Nucleus accumbens (tissue), 56 donors: ENCODE measurements at regions not wholly inside any gene's neighbourhood (a gene's known extent, or its start where the extent isn't known, plus 50 kb on each side); places are given as distances from the start of the nearest gene placed in this dataset.

ENCODE experiments used
- DNase-seq, 56 donors: peaks; one replicate each; lab custom pipeline; 2025; lab: John Stamatoyannopoulos, UW

DNA sequence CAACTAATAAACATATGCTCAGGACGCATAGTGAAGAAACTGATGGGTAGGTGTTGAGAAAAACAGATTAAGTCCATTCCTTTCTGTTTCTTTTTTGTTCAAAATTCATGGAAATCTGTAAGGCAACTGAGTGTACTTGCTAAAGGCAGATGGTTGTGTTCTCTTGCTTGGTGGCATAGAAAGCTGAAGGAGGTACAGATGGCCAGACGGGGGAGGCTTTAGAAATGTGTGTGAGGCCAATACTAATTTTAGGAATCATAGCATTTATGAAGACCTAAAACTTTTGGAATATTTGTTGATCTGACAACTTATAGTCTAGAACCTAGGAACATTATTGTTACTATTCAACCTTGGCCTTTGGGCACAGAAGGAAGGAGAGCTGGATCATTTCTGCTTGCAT lies 56.8 kb upstream of the EMCN start:
- DNase-seq = no peak

DNA sequence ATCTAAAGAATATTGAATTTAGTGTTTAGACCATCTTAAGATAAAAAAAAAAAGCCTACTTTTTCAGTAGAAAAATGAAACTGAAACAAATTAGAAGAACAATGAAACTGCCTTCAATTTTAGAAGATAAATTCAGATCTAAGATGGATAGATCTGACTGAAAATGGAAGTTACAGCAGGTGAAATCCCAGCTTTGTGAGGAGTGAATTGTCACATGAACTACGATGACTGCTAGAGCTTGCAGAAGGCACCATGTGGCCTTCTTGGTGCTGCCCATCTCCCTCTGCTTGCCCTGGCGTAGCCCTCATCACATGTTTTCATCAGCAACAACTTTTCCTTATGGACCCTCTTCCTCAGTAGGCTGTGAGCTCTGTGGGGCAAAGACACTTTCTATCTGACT lies 51.4 kb upstream of the EMCN start:
- DNase-seq = no peak
